OCI-LY3 (cell line): ENCODE measurements at regions not wholly inside any gene's neighbourhood (a gene's known extent, or its start where the extent isn't known, plus 50 kb on each side); places are given as distances from the start of the nearest gene placed in this dataset.

ENCODE experiments used
- CTCF ChIP-seq: fragments of 200-600, 300-600 bp; sonication (generic); IDR thresholded peaks from 2 replicates; pipeline ENCODE4 v1.5.1; 2014; ENCODE audit warnings: antibody characterized with exemption, low read length, low read depth
- EZH2phosphoT487 ChIP-seq: fragments of 200-600 bp; shearing (Covaris generic); IDR thresholded peaks from 2 replicates; pipeline ENCODE4 v1.6.1; 2018; ENCODE audit warnings: antibody characterized with exemption, mixed run types, low read depth

GRCh38 chr2:120477831-120478481 is 132.0 kb downstream of the INHBB start:
- TF ChIP-seq CTCF (no peak), EZH2phosphoT487 (no peak)
